H1 (cell line): ENCODE measurements at regions not wholly inside any gene's neighbourhood (a gene's known extent, or its start where the extent isn't known, plus 50 kb on each side); places are given as distances from the start of the nearest gene placed in this dataset.

ENCODE experiments used
- CTCF ChIA-PET: fragments of 300-600 bp; sonication (Branson Sonifier 250); formaldehyde crosslinking; loops from one replicate; lab custom pipeline; 2021; ENCODE audit not compliant: partially characterized antibody; lab: Charles Lee
- POLR2A ChIA-PET: fragments of 300-600 bp; sonication (Branson Sonifier 250); formaldehyde crosslinking; loops from one replicate; lab custom pipeline; 2021; ENCODE audit warnings: inconsistent platforms; ENCODE audit not compliant: partially characterized antibody; lab: Charles Lee
- DNase-seq, 2 experiments: peaks; one replicate each; pipeline versions ENCODE4 v3.0.0 to v3.0.0-alpha.2; 2010 to 2022; ENCODE audit warnings: low spot score in 2 of 2, low read depth in 1 of 2, mixed read lengths in 1 of 2
- FAIRE-seq: peaks from 2 replicates; lab custom pipeline; 2011; peaks lifted over from hg19 to GRCh38; lab: Jason Lieb, UNC
- H2AFZ ChIP-seq: 2 replicates; pipeline ENCODE4 v1.8.1; 2012; ENCODE audit warnings: low read length, inconsistent platforms
- H2AK5ac ChIP-seq: 2 replicates; pipeline ENCODE4 v1.6.1; 2013; ENCODE audit warnings: low read depth, low read length
- H2BK120ac ChIP-seq: replicated peaks from 2 replicates; pipeline ENCODE3; 2013; ENCODE audit warnings: low read depth, low read length, inconsistent platforms
- H2BK12ac ChIP-seq: 2 replicates; pipeline ENCODE4 v1.6.1; 2013; ENCODE audit warnings: low read depth, low read length
- H2BK15ac ChIP-seq: 2 replicates; pipeline ENCODE4 v1.6.1; 2013; ENCODE audit warnings: low read length
- H2BK20ac ChIP-seq: 2 replicates; pipeline ENCODE4 v1.6.1; 2013; ENCODE audit warnings: low read length
- H2BK5ac ChIP-seq: 2 replicates; pipeline ENCODE4 v1.6.1; 2013; ENCODE audit warnings: low read depth, low read length
- H3K14ac ChIP-seq: 2 replicates; pipeline ENCODE4 v1.6.1; 2013; ENCODE audit warnings: inconsistent platforms; ENCODE audit not compliant: insufficient read length
- H3K18ac ChIP-seq: 2 replicates; pipeline ENCODE4 v1.6.1; 2013; ENCODE audit warnings: low read length; ENCODE audit errors: extremely low read depth
- H3K23ac ChIP-seq: 2 replicates; pipeline ENCODE4 v1.6.1; 2013; ENCODE audit warnings: inconsistent platforms; ENCODE audit not compliant: insufficient read length
- H3K23me2 ChIP-seq: 2 replicates; pipeline ENCODE4 v1.6.1; 2013; ENCODE audit warnings: low read depth, low read length
- H3K27ac ChIP-seq: 2 replicates; pipeline ENCODE4 v1.6.1; 2011; ENCODE audit warnings: low read depth, low read length, inconsistent platforms
- H3K27me3 ChIP-seq, 4 experiments: replicated peaks in 1 of 4; 1 replicate in 1 of 4; 2 replicates in 3 of 4; pipeline versions ENCODE4 v1.6.1 to v1.8.1; 2011 to 2013; ENCODE audit warnings: low read length in 3 of 4, mild to moderate bottlenecking in 3 of 4, inconsistent platforms in 2 of 4, mixed read lengths in 2 of 4, moderate library complexity in 1 of 4; ENCODE audit not compliant: control insufficient read depth in 3 of 4, insufficient read depth in 3 of 4; ENCODE audit errors: extremely low read depth in 1 of 4
- H3K36me3 ChIP-seq, 4 experiments: 2 replicates each; pipeline versions ENCODE4 v1.6.1 to v1.8.1; 2011 to 2013; ENCODE audit warnings: mild to moderate bottlenecking in 4 of 4, low read length in 3 of 4, moderate library complexity in 2 of 4, control low read depth in 1 of 4, inconsistent platforms in 1 of 4; ENCODE audit not compliant: insufficient read depth in 4 of 4, control insufficient read depth in 2 of 4
- H3K4ac ChIP-seq: replicated peaks from 2 replicates; pipeline ENCODE3; 2013; ENCODE audit warnings: low read length, low read depth, mixed read lengths, inconsistent platforms; ENCODE audit not compliant: insufficient read length
- H3K4me1 ChIP-seq, 4 experiments: replicated peaks in 1 of 4; 1 replicate in 1 of 4; 2 replicates in 3 of 4; pipeline versions ENCODE4 v1.6.1 to v1.8.1; 2011 to 2013; ENCODE audit warnings: low read length in 3 of 4, inconsistent platforms in 2 of 4, mixed read lengths in 1 of 4; ENCODE audit not compliant: insufficient read depth in 4 of 4, control insufficient read depth in 3 of 4
- H3K4me2 ChIP-seq, 2 experiments: 2 replicates each; pipeline versions ENCODE4 v1.6.1 to v1.8.1; 2011 to 2013; ENCODE audit warnings: low read depth in 2 of 2, low read length in 2 of 2, control low read depth in 1 of 2, inconsistent platforms in 1 of 2, mild to moderate bottlenecking in 1 of 2; ENCODE audit not compliant: insufficient read depth in 1 of 2
- H3K4me3 ChIP-seq, 4 experiments: fragments of 200-600, 300-600 bp in 1 of 4; sonication (generic), shearing (Covaris generic), sonication (Bioruptor Twin) in 1 of 4; 2 replicates each; pipeline versions ENCODE4 v1.5.1 to v1.8.1; 2011 to 2016; ENCODE audit warnings: low read length in 4 of 4, low read depth in 3 of 4, control low read depth in 2 of 4, inconsistent platforms in 2 of 4, mild to moderate bottlenecking in 2 of 4, mixed read lengths in 1 of 4, moderate library complexity in 1 of 4; ENCODE audit not compliant: insufficient read depth in 2 of 4; ENCODE audit errors: extremely low read depth in 1 of 4
- H3K56ac ChIP-seq: replicated peaks from 2 replicates; pipeline ENCODE3; 2013; ENCODE audit warnings: low read depth, mild to moderate bottlenecking, mixed read lengths, low read length, inconsistent platforms; ENCODE audit not compliant: insufficient read length
- H3K79me1 ChIP-seq: 2 replicates; pipeline ENCODE4 v1.6.1; 2013; ENCODE audit warnings: low read depth, low read length, control low read depth
- H3K79me2 ChIP-seq, 2 experiments: 2 replicates each; pipeline versions ENCODE4 v1.6.1 to v1.8.1; 2012 to 2013; ENCODE audit warnings: low read length in 2 of 2, mild to moderate bottlenecking in 2 of 2, inconsistent platforms in 1 of 2; ENCODE audit not compliant: insufficient read depth in 2 of 2, control insufficient read depth in 1 of 2
- H3K9ac ChIP-seq, 4 experiments: replicated peaks in 1 of 4; 1 replicate in 1 of 4; 2 replicates in 3 of 4; pipeline versions ENCODE4 v1.6.1 to v1.8.1; 2011 to 2013; ENCODE audit warnings: low read depth in 3 of 4, low read length in 3 of 4, control low read depth in 2 of 4, mild to moderate bottlenecking in 2 of 4, moderate library complexity in 2 of 4, inconsistent platforms in 1 of 4; ENCODE audit errors: extremely low read depth in 1 of 4
- H3K9me3 ChIP-seq, 2 experiments: 2 replicates each; pipeline versions ENCODE4 v1.6.1 to v1.8.1; 2012 to 2013; ENCODE audit warnings: mild to moderate bottlenecking in 2 of 2, moderate library complexity in 2 of 2, control low read depth in 1 of 2, inconsistent platforms in 1 of 2, low read depth in 1 of 2, low read length in 1 of 2, mixed read lengths in 1 of 2; ENCODE audit not compliant: insufficient read depth in 2 of 2
- H4K20me1 ChIP-seq, 2 experiments: replicated peaks in 1 of 2; 2 replicates each; pipeline versions ENCODE3 to v1.8.1; 2011 to 2013; ENCODE audit warnings: inconsistent platforms in 2 of 2, low read length in 2 of 2, mild to moderate bottlenecking in 1 of 2; ENCODE audit not compliant: insufficient read depth in 2 of 2, control insufficient read depth in 1 of 2
- H4K5ac ChIP-seq: 2 replicates; pipeline ENCODE4 v1.6.1; 2013; ENCODE audit warnings: low read length, low read depth, mixed read lengths, inconsistent platforms; ENCODE audit not compliant: insufficient read length
- H4K8ac ChIP-seq: 2 replicates; pipeline ENCODE4 v1.8.0; 2013; ENCODE audit warnings: mild to moderate bottlenecking, moderate library complexity, low read length, inconsistent platforms; ENCODE audit not compliant: insufficient read depth; ENCODE audit errors: extremely low read depth
- H4K91ac ChIP-seq: replicated peaks from 2 replicates; pipeline ENCODE3; 2013; ENCODE audit warnings: low read length, mixed read lengths, inconsistent platforms; ENCODE audit not compliant: insufficient read length
- CHD1 ChIP-seq: IDR thresholded peaks from 2 replicates; pipeline ENCODE4 v1.6.1; 2012; ENCODE audit warnings: low read depth, low read length, improper control_type of control experiment
- PHF8 ChIP-seq: fragments of 200-600 bp; sonication (generic); conservative IDR thresholded peaks from 2 replicates; pipeline ENCODE4 v1.7.1; 2012; ENCODE audit warnings: low read depth, mild to moderate bottlenecking, inconsistent platforms, low read length, moderate library complexity
- SIX5 ChIP-seq: IDR thresholded peaks from 2 replicates; pipeline ENCODE4 v1.6.1; 2011; ENCODE audit warnings: mild to moderate bottlenecking, low read depth, low read length
- TAF7 ChIP-seq: optimal IDR thresholded peaks from 2 replicates; pipeline ENCODE3; 2011; ENCODE audit warnings: low read depth, mild to moderate bottlenecking, inconsistent platforms, low read length, moderate library complexity, borderline replicate concordance
- WGBS, 2 experiments: shearing (Covaris generic) in 1 of 2; methylation state at CpG; one replicate each; pipeline versions ENCODE4 v1.1.6 to v1.1.7; 2013 to 2015; ENCODE audit warnings: low lambda C conversion rate in 2 of 2, mixed read lengths in 2 of 2, inconsistent platforms in 1 of 2, low coverage in 1 of 2, missing lambda C conversion rate in 1 of 2; ENCODE audit not compliant: insufficient replicate concordance in 2 of 2, insufficient coverage in 1 of 2, insufficient read length in 1 of 2; ENCODE audit errors: extremely low coverage in 1 of 2, missing lambda C conversion rate in 1 of 2; 5-methylcytosine and 5-hydroxymethylcytosine counted together

- H3K4me1 ChIP-seq = no peaks in the 10 kb centered on the region
- H2BK12ac ChIP-seq = no peak overlapping the region
- H3K4me2 ChIP-seq = no peak overlapping the region
- no peak overlapping the region for H4K8ac ChIP-seq
- no peak overlapping the region for H2AFZ ChIP-seq
- CTCF ChIA-PET = interaction anchor here (0.6 to 1.3 kb wide), 2 partner anchors 10 to 160 kb away, joined by 3 to 4 read pairs; no protein-coding TSS in a partner anchor
- no peak overlapping the region for H3K23ac ChIP-seq
- WGBS, 2 experiments = 92% methylated on average over 27 of the region's 29 CpGs; no CpG with 5 or more reads in 1 of the 2 experiments
- no peak overlapping the region for H2BK20ac ChIP-seq
- H3K27me3 ChIP-seq = no peaks in the 10 kb centered on the region
- H3K4me3 ChIP-seq = no peak overlapping the region
- no peak for TF ChIP-seq PHF8
- TF ChIP-seq SIX5 = no peak
- TF ChIP-seq TAF7 = no peak
- no peak for TF ChIP-seq CHD1
- TF ChIP-seq, all 59 proteins: peak for 0
- Histone ChIP-seq H2BK5ac (no peak overlapping the region), H3K9ac (no peak overlapping the region), H3K18ac (no peak overlapping the region), H2AK5ac (no peak overlapping the region), H3K27ac (no peak overlapping the region), H2BK15ac (no peak overlapping the region), H3K14ac (no peak overlapping the region), H3K79me1 (no peaks in the 10 kb centered on the region; the same call in 1 of the 2 replicates), H3K23me2 (no peaks in the 10 kb centered on the region), H3K79me2 (no peaks in the 10 kb centered on the region), H3K9me3 (no peaks in the 10 kb centered on the region), H3K36me3 (no peaks in the 10 kb centered on the region), H4K5ac (no peak overlapping the region), H2BK120ac (no peak overlapping the region), H3K4ac (no peak overlapping the region), H4K91ac (no peak overlapping the region), H4K20me1 (no peaks in the 10 kb centered on the region), H3K56ac (no peak overlapping the region)
- no peak for FAIRE-seq
- POLR2A ChIA-PET = no interaction called here
- DNase-seq = no peak
Observed at GRCh38 chr22:48736593-48737460, 1090.8 kb downstream of the BRD1 start.
